H9 (cell line): ENCODE measurements at regions not wholly inside any gene's neighbourhood (a gene's known extent, or its start where the extent isn't known, plus 50 kb on each side); places are given as distances from the start of the nearest gene placed in this dataset.

Experiments
- DNase-seq: peaks from one replicate; pipeline ENCODE4 v3.0.0-alpha.2; 2017
- H2AFZ ChIP-seq: one replicate; pipeline ENCODE4 v1.6.1; 2013; ENCODE audit warnings: mild to moderate bottlenecking, low read length, control low read depth, moderate library complexity
- H2AK5ac ChIP-seq: 2 replicates; pipeline ENCODE4 v1.6.1; 2013; ENCODE audit warnings: low read length, control low read depth, mixed read lengths; ENCODE audit not compliant: insufficient read length
- H2BK120ac ChIP-seq: one replicate; pipeline ENCODE4 v1.6.1; 2013; ENCODE audit warnings: low read depth, mild to moderate bottlenecking, low read length, control low read depth, inconsistent platforms; ENCODE audit not compliant: poor library complexity, severe bottlenecking
- H2BK12ac ChIP-seq: 2 replicates; pipeline ENCODE4 v1.6.1; 2013; ENCODE audit warnings: low read length, control low read depth, mixed read lengths, low read depth; ENCODE audit not compliant: insufficient read length
- H2BK15ac ChIP-seq: 2 replicates; pipeline ENCODE4 v1.6.1; 2013; ENCODE audit warnings: low read depth, low read length, control low read depth
- H2BK20ac ChIP-seq: one replicate; pipeline ENCODE4 v1.6.1; 2013; ENCODE audit warnings: low read depth, mild to moderate bottlenecking, low read length, control low read depth, inconsistent platforms; ENCODE audit not compliant: poor library complexity, severe bottlenecking
- H2BK5ac ChIP-seq: 2 replicates; pipeline ENCODE4 v1.6.1; 2013; ENCODE audit warnings: low read length, control low read depth, mixed read lengths; ENCODE audit not compliant: insufficient read length
- H3K14ac ChIP-seq: 2 replicates; pipeline ENCODE4 v1.6.1; 2013; ENCODE audit warnings: low read length, control low read depth; ENCODE audit not compliant: insufficient read depth
- H3K18ac ChIP-seq: 2 replicates; pipeline ENCODE4 v1.6.1; 2013; ENCODE audit warnings: low read depth, mild to moderate bottlenecking, mixed read lengths, low read length, control low read depth; ENCODE audit not compliant: insufficient read length
- H3K23ac ChIP-seq: 2 replicates; pipeline ENCODE4 v1.6.1; 2013; ENCODE audit warnings: low read length, control low read depth, mixed read lengths, low read depth; ENCODE audit not compliant: insufficient read length
- H3K23me2 ChIP-seq: 2 replicates; pipeline ENCODE4 v1.6.1; 2013; ENCODE audit warnings: low read depth, mild to moderate bottlenecking, mixed read lengths, low read length, control low read depth; ENCODE audit not compliant: insufficient read length, poor library complexity, severe bottlenecking
- H3K27ac ChIP-seq: 2 replicates; pipeline ENCODE4 v1.5.1; 2013; ENCODE audit warnings: low read length, control low read depth, mixed read lengths, low read depth; ENCODE audit not compliant: insufficient read length
- H3K27me3 ChIP-seq: 2 replicates; pipeline ENCODE4 v1.6.1; 2013; ENCODE audit warnings: low read length, control low read depth, inconsistent platforms; ENCODE audit not compliant: insufficient read depth
- H3K4ac ChIP-seq: 2 replicates; pipeline ENCODE4 v1.6.1; 2013; ENCODE audit warnings: low read depth, mild to moderate bottlenecking, control low read depth, inconsistent platforms, low read length, moderate library complexity
- H3K4me1 ChIP-seq: 2 replicates; pipeline ENCODE4 v1.6.1; 2013; ENCODE audit warnings: low read length, control low read depth, inconsistent platforms; ENCODE audit not compliant: insufficient read depth
- H3K4me2 ChIP-seq: 2 replicates; pipeline ENCODE4 v1.6.1; 2013; ENCODE audit warnings: low read length, control low read depth, mixed read lengths; ENCODE audit not compliant: insufficient read length, insufficient read depth
- H3K56ac ChIP-seq: 2 replicates; pipeline ENCODE4 v1.6.1; 2013; ENCODE audit warnings: low read depth, mild to moderate bottlenecking, mixed read lengths, low read length, control low read depth; ENCODE audit not compliant: insufficient read length
- H3K79me1 ChIP-seq: 2 replicates; pipeline ENCODE4 v1.6.1; 2013; ENCODE audit warnings: low read depth, mild to moderate bottlenecking, moderate library complexity, low read length, control low read depth, inconsistent platforms; ENCODE audit not compliant: insufficient read depth, poor library complexity, severe bottlenecking
- H3K79me2 ChIP-seq: 2 replicates; pipeline ENCODE4 v1.6.1; 2013; ENCODE audit warnings: low read length, control low read depth, inconsistent platforms; ENCODE audit not compliant: insufficient read depth
- H3K9ac ChIP-seq: 2 replicates; pipeline ENCODE4 v1.6.1; 2013; ENCODE audit warnings: low read length, control low read depth, mixed read lengths; ENCODE audit not compliant: insufficient read length; ENCODE audit errors: extremely low read depth
- H3K9me3 ChIP-seq: one replicate; pipeline ENCODE4 v1.6.1; 2013; ENCODE audit warnings: low read depth, low read length, inconsistent platforms; ENCODE audit not compliant: control insufficient read depth
- H3T11ph ChIP-seq: one replicate; pipeline ENCODE4 v1.6.1; 2013; ENCODE audit warnings: mild to moderate bottlenecking, low read length, control low read depth, inconsistent platforms
- H4K20me1 ChIP-seq: one replicate; pipeline ENCODE4 v1.6.1; 2013; ENCODE audit not compliant: control insufficient read depth, insufficient read length, insufficient read depth
- H4K5ac ChIP-seq: 2 replicates; pipeline ENCODE4 v1.6.1; 2013; ENCODE audit warnings: low read depth, mild to moderate bottlenecking, mixed read lengths, low read length, control low read depth; ENCODE audit not compliant: insufficient read length
- H4K8ac ChIP-seq: replicated peaks from 2 replicates; pipeline ENCODE4 v1.6.1; 2013; ENCODE audit warnings: low read length, control low read depth, mixed read lengths, low read depth; ENCODE audit not compliant: insufficient read length
- H4K91ac ChIP-seq: 2 replicates; pipeline ENCODE4 v1.6.1; 2013; ENCODE audit warnings: low read depth, mild to moderate bottlenecking, moderate library complexity, mixed read lengths, low read length, control low read depth; ENCODE audit not compliant: insufficient read length
- H3K27ac Mint-ChIP-seq, 3 experiments: 2 replicates in 2 of 3; 3 replicates in 1 of 3; pipeline ENCODE4 v1.8.0; 2020 to 2021; ENCODE audit warnings: mixed read lengths in 3 of 3, mild to moderate bottlenecking in 1 of 3, moderate library complexity in 1 of 3
- H3K27me3 Mint-ChIP-seq: 2 replicates; pipeline ENCODE4 v1.8.0; 2021; ENCODE audit warnings: low read depth, mild to moderate bottlenecking, moderate library complexity, mixed read lengths
- H3K36me3 Mint-ChIP-seq, 3 experiments: 2 replicates in 2 of 3; 3 replicates in 1 of 3; pipeline ENCODE4 v1.8.0; 2020 to 2021; ENCODE audit warnings: low read depth in 3 of 3, mixed read lengths in 3 of 3; ENCODE audit not compliant: insufficient read depth in 1 of 3
- H3K4me1 Mint-ChIP-seq, 2 experiments: 2 replicates each; pipeline ENCODE4 v1.8.0; 2020; ENCODE audit warnings: mixed read lengths in 2 of 2
- H3K4me3 Mint-ChIP-seq, 2 experiments: 2 replicates in 1 of 2; 3 replicates in 1 of 2; pipeline ENCODE4 v1.8.0; 2020 to 2021; ENCODE audit warnings: mild to moderate bottlenecking in 2 of 2, mixed read lengths in 2 of 2, moderate library complexity in 1 of 2
- H3K9me3 Mint-ChIP-seq, 2 experiments: 2 replicates in 1 of 2; 3 replicates in 1 of 2; pipeline ENCODE4 v1.8.0; 2020; ENCODE audit warnings: mild to moderate bottlenecking in 2 of 2, mixed read lengths in 2 of 2, moderate library complexity in 1 of 2
- CTCF ChIP-seq: fragments of 200-600 bp; sonication (generic); conservative IDR thresholded peaks from 3 replicates; pipeline ENCODE4 v1.8.0; 2021; ENCODE audit warnings: antibody characterized with exemption, mild to moderate bottlenecking
- WGBS: extraction: QIAGEN DNeasy Blood & Tissue Kit; methylation state at CpG from one replicate; pipeline ENCODE4 v1.1.7; 2013; ENCODE audit warnings: missing lambda C conversion rate, low lambda C conversion rate, mixed read lengths; ENCODE audit not compliant: insufficient read length; ENCODE audit errors: extremely low coverage; 5-methylcytosine and 5-hydroxymethylcytosine counted together

- Histone ChIP-seq H3K4me1 (no peaks in the 10 kb centered on the region), H2BK120ac (no peak overlapping the region), H3K27ac (no peak overlapping the region), H4K8ac (no peak overlapping the region), H2BK12ac (no peak overlapping the region), H2BK20ac (no peak overlapping the region), H3K9me3 (no peaks in the 10 kb centered on the region), H3K14ac (no peak overlapping the region), H3K23ac (no peak overlapping the region), H3K79me2 (no peaks in the 10 kb centered on the region), H4K5ac (no peak overlapping the region), H4K91ac (no peak overlapping the region), H3T11ph (no peak overlapping the region), H2AK5ac (no peak overlapping the region), H3K4me2 (no peak overlapping the region), H2AFZ (no peak overlapping the region), H3K23me2 (no peaks in the 10 kb centered on the region), H2BK15ac (no peak overlapping the region), H3K4ac (no peak overlapping the region), H2BK5ac (no peak overlapping the region), H3K79me1 (no peaks in the 10 kb centered on the region), H3K9ac (no peak overlapping the region), H3K18ac (no peak overlapping the region), H3K27me3 (no peaks in the 10 kb centered on the region), H3K56ac (no peak overlapping the region), H4K20me1 (no peaks in the 10 kb centered on the region)
- peaks cover 10 to 15% of the 10 kb centered on the region in 2 experiments for H3K9me3 Mint-ChIP-seq
- no peak for DNase-seq
- no CpG with 5 or more reads among the region's 5 CpGs for WGBS
- H3K36me3 Mint-ChIP-seq = peaks cover 4 to 14% (median 5%) of the 10 kb centered on the region in 3 experiments; a peak in 6 of 7 replicates
- no peaks in the 10 kb centered on the region for H3K27me3 Mint-ChIP-seq
- H3K4me1 Mint-ChIP-seq = no peaks in the 10 kb centered on the region; a peak in 2 of 4 replicates
- H3K27ac Mint-ChIP-seq = no peak overlapping the region
- TF ChIP-seq CTCF = no peak
- no peak overlapping the region for H3K4me3 Mint-ChIP-seq
Observed at GRCh38 chr10:64329510-64329909, 808.3 kb downstream of the REEP3 start.
